Osteocyte (in vitro differentiated cells): ENCODE measurements at regions not wholly inside any gene's neighbourhood (a gene's known extent, or its start where the extent isn't known, plus 50 kb on each side); places are given as distances from the start of the nearest gene placed in this dataset.

Experiments
- DNase-seq: peaks from one replicate; pipeline ENCODE4 v3.0.0; 2021; ENCODE audit warnings: mixed read lengths; ENCODE audit not compliant: unreplicated experiment; ENCODE audit errors: extremely low spot score
- H3K27ac Mint-ChIP-seq: one replicate; pipeline ENCODE4 v1.8.0; 2021; ENCODE audit warnings: mild to moderate bottlenecking, mixed read lengths; ENCODE audit not compliant: unreplicated experiment
- H3K27me3 Mint-ChIP-seq: one replicate; pipeline ENCODE4 v1.8.0; 2021; ENCODE audit warnings: mixed read lengths; ENCODE audit not compliant: unreplicated experiment
- H3K36me3 Mint-ChIP-seq: one replicate; pipeline ENCODE4 v1.8.0; 2021; ENCODE audit warnings: mixed read lengths; ENCODE audit not compliant: unreplicated experiment
- H3K4me1 Mint-ChIP-seq: one replicate; pipeline ENCODE4 v1.8.0; 2021; ENCODE audit warnings: mixed read lengths; ENCODE audit not compliant: unreplicated experiment
- H3K4me3 Mint-ChIP-seq: one replicate; pipeline ENCODE4 v1.8.0; 2021; ENCODE audit warnings: mild to moderate bottlenecking, moderate library complexity, mixed read lengths; ENCODE audit not compliant: unreplicated experiment
- H3K9me3 Mint-ChIP-seq: one replicate; pipeline ENCODE4 v1.8.0; 2021; ENCODE audit warnings: mixed read lengths; ENCODE audit not compliant: unreplicated experiment
- CTCF ChIP-seq: fragments of 200-600 bp; sonication (generic); IDR thresholded peaks from 2 replicates; pipeline ENCODE4 v1.5.0; 2021; ENCODE audit warnings: antibody characterized with exemption, mild to moderate bottlenecking, moderate library complexity

DNA sequence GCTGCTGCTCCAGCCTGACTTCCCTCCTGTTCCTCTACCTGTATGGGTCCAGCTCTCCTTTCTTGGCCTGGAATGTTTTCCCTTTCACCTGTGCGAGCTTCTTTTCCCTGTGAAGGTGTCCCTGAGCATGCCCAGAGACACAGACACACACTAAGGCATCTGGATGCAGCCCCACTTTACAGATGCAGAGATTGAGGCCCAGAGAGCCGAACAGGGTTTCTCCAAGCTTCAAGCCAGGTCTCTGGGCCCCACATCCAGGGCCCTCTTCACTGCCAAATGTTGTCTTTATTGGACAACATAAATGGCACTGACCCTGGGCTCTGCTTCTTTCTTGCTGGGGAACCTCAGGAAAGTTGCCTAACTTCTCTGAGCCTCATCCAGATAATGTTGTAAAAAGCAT, 561.6 kb downstream of the MIAT start:
- Mint-ChIP-seq H3K36me3 (peaks cover 6% of the 10 kb centered on the region), H3K4me1 (peaks cover 54% of the 10 kb centered on the region), H3K4me3 (no peak overlapping the region), H3K27me3 (no peaks in the 10 kb centered on the region), H3K9me3 (no peaks in the 10 kb centered on the region), H3K27ac (no peak overlapping the region)
- TF ChIP-seq CTCF = no peak
- DNase-seq = no peak

GRCh38 chr22:27220339-27220738, 563.0 kb downstream of the MIAT start:
- H3K36me3 Mint-ChIP-seq = peaks cover 6% of the 10 kb centered on the region
- TF ChIP-seq CTCF = no peak
- no peaks in the 10 kb centered on the region for H3K9me3 Mint-ChIP-seq
- H3K4me3 Mint-ChIP-seq = no peak overlapping the region
- no peak overlapping the region for H3K27ac Mint-ChIP-seq
- peaks cover 41% of the 10 kb centered on the region for H3K4me1 Mint-ChIP-seq
- H3K27me3 Mint-ChIP-seq = no peaks in the 10 kb centered on the region
- DNase-seq = no peak

- Mint-ChIP-seq H3K4me1 (peaks cover 28% of the 10 kb centered on the region), H3K27me3 (no peaks in the 10 kb centered on the region), H3K36me3 (peaks cover 6% of the 10 kb centered on the region), H3K27ac (no peak overlapping the region), H3K4me3 (no peak overlapping the region), H3K9me3 (no peaks in the 10 kb centered on the region)
- no peak for DNase-seq
- no peak for TF ChIP-seq CTCF
Measured at GRCh38 chr22:27222178-27222577, 564.8 kb downstream of the MIAT start.

DNA sequence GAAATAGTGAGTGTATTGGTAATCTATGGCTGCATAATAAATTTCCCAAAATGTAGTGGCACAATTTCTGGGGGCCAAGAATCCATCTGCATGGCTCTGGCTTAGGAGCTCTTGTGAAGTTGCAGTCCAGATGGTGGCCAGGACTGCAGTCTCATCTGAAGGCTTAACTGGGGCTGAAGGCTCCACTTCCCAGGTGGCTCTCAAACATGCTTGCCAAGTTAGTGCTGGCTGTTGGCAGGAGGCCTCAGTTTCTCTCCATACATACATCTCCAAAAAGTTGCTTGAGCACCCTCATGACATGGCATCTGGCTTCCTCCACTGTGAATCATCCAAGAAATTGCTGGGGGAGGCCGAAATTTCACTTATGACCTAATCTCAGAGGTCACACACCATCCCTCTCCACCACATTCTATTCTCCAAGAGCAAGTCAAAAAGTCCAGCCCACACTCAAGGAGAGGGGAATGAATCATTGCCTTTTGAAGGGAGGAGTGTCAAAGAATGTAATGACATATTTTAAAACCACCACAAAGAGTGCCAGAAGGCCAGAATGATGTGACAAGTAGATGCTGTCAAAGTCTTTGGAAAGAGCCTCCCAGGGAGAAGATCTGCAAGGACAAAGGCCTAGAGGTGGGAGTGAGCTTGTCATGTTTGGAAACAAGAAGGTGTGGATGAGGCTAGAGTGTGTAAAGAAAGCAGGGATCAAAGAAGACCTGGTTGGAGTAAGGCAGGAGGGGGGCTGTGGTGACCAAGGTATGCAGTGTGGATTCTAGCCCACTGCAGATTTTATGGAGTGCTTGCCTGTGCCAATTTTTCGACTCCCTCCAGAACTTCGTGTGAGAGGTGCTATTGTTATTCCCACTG, 566.2 kb downstream of the MIAT start:
- Mint-ChIP-seq H3K9me3 (peaks cover 5% of the 10 kb centered on the region), H3K4me1 (peaks cover 20% of the 10 kb centered on the region), H3K4me3 (no peak overlapping the region), H3K27ac (no peak overlapping the region), H3K27me3 (no peaks in the 10 kb centered on the region), H3K36me3 (peaks cover 1% of the 10 kb centered on the region)
- no peak for TF ChIP-seq CTCF
- no peak for DNase-seq

DNA sequence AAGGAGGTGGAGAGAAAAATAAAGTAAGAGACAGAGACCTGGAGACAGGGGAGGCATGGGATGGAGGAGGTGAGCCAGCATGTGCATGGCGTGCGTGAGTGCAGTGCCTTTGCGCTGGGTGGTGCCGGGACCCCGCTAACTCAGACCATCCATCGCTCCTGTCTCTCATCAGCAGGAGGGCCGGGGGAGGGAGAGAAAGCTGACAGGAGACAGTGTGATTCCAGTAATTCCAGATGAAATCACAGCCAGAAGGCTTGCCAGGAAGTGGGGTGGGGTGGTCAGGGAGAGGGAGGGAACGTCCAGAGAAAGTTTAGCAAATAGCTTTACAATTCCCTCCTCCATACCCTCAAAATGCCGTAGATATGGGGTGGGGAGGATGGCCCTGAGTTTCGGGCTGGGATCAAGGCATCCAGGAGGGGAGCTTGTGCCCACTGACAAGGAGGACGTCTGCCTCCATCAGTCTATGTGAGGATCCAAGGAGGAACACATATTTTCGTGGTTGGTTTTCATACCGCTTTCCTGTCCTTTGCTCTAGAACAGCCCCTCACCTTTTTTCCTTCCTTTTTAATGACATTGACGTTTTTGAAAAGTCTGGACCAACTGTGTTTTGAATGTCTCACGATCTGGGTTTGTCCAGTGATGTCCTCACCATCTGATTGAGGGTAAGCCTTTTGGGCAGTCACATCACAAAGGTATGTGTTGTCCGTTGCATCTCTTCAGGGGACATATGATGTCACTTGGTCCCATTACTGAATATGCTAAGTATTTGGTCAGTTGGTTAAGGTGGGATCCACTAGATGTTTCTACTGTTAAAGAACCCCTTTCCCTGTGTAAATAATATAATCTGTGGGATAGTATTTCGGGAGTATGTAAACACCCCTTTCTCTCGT, 567.3 kb downstream of the MIAT start:
- DNase-seq = peak; percentile 90
- H3K27ac Mint-ChIP-seq = no peak overlapping the region
- no peaks in the 10 kb centered on the region for H3K27me3 Mint-ChIP-seq
- TF ChIP-seq CTCF = peak; percentile 23
- H3K4me1 Mint-ChIP-seq = peaks cover 14% of the 10 kb centered on the region
- H3K9me3 Mint-ChIP-seq = peaks cover 8% of the 10 kb centered on the region
- peaks cover 2% of the 10 kb centered on the region for H3K36me3 Mint-ChIP-seq
- H3K4me3 Mint-ChIP-seq = no peak overlapping the region
